IMR-90 (cell line): ENCODE measurements at regions not wholly inside any gene's neighbourhood (a gene's known extent, or its start where the extent isn't known, plus 50 kb on each side); places are given as distances from the start of the nearest gene placed in this dataset.

Experiments
- ATAC-seq: fragments of 200-7000 bp; cut with Tn5 transposase; 2 replicates; pipeline ENCODE4 v1.9.1; 2020; ENCODE audit warnings: low read depth, mild to moderate bottlenecking, moderate library complexity
- BruUV-seq: library from RNA; stranded (reverse); fragments of 400-500 nt; replicated peaks from 2 replicates; lab custom pipeline; 2021; lab: Mats Ljungman, UMichigan
- CTCF ChIA-PET: fragments of 300-600 bp; formaldehyde crosslinking; extraction: SDS; loops from one replicate; lab custom pipeline; 2021; ENCODE audit warnings: antibody characterized with exemption; lab: Yijun Ruan, JAX
- POLR2A ChIA-PET: fragments of 300-600 bp; sonication (Branson Sonifier 250); formaldehyde crosslinking; loops from one replicate; lab custom pipeline; 2022; ENCODE audit warnings: antibody characterized with exemption; ENCODE audit not compliant: unreplicated experiment; lab: Charles Lee
- DNase-seq: peaks from one replicate; pipeline ENCODE4 v3.0.0; 2013
- H2AFZ ChIP-seq: replicated peaks from 2 replicates; pipeline ENCODE3; 2013; ENCODE audit warnings: low read length, mild to moderate bottlenecking; ENCODE audit not compliant: poor library complexity
- H2AK5ac ChIP-seq: 2 replicates; pipeline ENCODE4 v1.6.1; 2013; ENCODE audit warnings: low read depth, low read length, inconsistent platforms
- H2AK9ac ChIP-seq: replicated peaks from 2 replicates; pipeline ENCODE3; 2013; ENCODE audit warnings: mild to moderate bottlenecking, low read depth, low read length, moderate library complexity; ENCODE audit not compliant: poor library complexity
- H2BK120ac ChIP-seq: 2 replicates; pipeline ENCODE4 v1.6.1; 2013; ENCODE audit warnings: low read depth, low read length, inconsistent platforms
- H2BK15ac ChIP-seq: 3 replicates; pipeline ENCODE4 v1.6.1; 2013; ENCODE audit warnings: low read depth, low read length, inconsistent platforms
- H2BK20ac ChIP-seq: 2 replicates; pipeline ENCODE4 v1.6.1; 2013; ENCODE audit warnings: low read depth, mild to moderate bottlenecking, inconsistent platforms, low read length, moderate library complexity
- H2BK5ac ChIP-seq: 2 replicates; pipeline ENCODE4 v1.6.1; 2013; ENCODE audit warnings: mild to moderate bottlenecking, low read depth, low read length, inconsistent platforms; ENCODE audit not compliant: poor library complexity, severe bottlenecking
- H3K14ac ChIP-seq: replicated peaks from 2 replicates; pipeline ENCODE4 v1.6.1; 2013; ENCODE audit warnings: low read depth, low read length, inconsistent platforms
- H3K18ac ChIP-seq: 2 replicates; pipeline ENCODE4 v1.6.1; 2013; ENCODE audit warnings: low read depth, low read length, control low read depth
- H3K23ac ChIP-seq: 2 replicates; pipeline ENCODE4 v1.6.1; 2013; ENCODE audit warnings: low read depth, low read length, inconsistent platforms
- H3K27ac ChIP-seq: 2 replicates; pipeline ENCODE4 v1.5.1; 2013; ENCODE audit warnings: mild to moderate bottlenecking, control low read depth, low read length; ENCODE audit not compliant: insufficient read depth
- H3K27me3 ChIP-seq: 2 replicates; pipeline ENCODE4 v1.6.1; 2013; ENCODE audit warnings: low read length; ENCODE audit not compliant: control insufficient read depth, insufficient read depth
- H3K36me3 ChIP-seq: 2 replicates; pipeline ENCODE4 v1.6.1; 2013; ENCODE audit warnings: low read length, mixed read lengths; ENCODE audit not compliant: control insufficient read depth, insufficient read depth
- H3K4ac ChIP-seq: 2 replicates; pipeline ENCODE4 v1.6.1; 2013; ENCODE audit warnings: low read depth, low read length, inconsistent platforms
- H3K4me1 ChIP-seq: 2 replicates; pipeline ENCODE4 v1.6.1; 2013; ENCODE audit warnings: low read length, mixed read lengths; ENCODE audit not compliant: control insufficient read depth, insufficient read depth
- H3K4me2 ChIP-seq: 2 replicates; pipeline ENCODE4 v1.6.1; 2013; ENCODE audit warnings: low read depth, mild to moderate bottlenecking, control low read depth, low read length, moderate library complexity
- H3K4me3 ChIP-seq: 2 replicates; pipeline ENCODE4 v1.5.1; 2013; ENCODE audit warnings: low read depth, mild to moderate bottlenecking, control low read depth, low read length, moderate library complexity; ENCODE audit not compliant: insufficient read depth
- H3K56ac ChIP-seq: 2 replicates; pipeline ENCODE4 v1.6.1; 2013; ENCODE audit warnings: low read length, inconsistent platforms; ENCODE audit not compliant: insufficient read depth; ENCODE audit errors: extremely low read depth
- H3K79me1 ChIP-seq, 2 experiments: 2 replicates each; pipeline ENCODE4 v1.6.1; 2013; ENCODE audit warnings: low read length in 2 of 2, inconsistent platforms in 1 of 2, low read depth in 1 of 2
- H3K9ac ChIP-seq: 2 replicates; pipeline ENCODE4 v1.6.1; 2013; ENCODE audit warnings: low read depth, low read length, control low read depth
- H3K9me1 ChIP-seq: 2 replicates; pipeline ENCODE4 v1.6.1; 2013; ENCODE audit warnings: low read length, inconsistent platforms; ENCODE audit not compliant: insufficient read depth
- H3K9me3 ChIP-seq: 2 replicates; pipeline ENCODE4 v1.6.1; 2013; ENCODE audit warnings: low read length; ENCODE audit not compliant: control insufficient read depth, insufficient read depth
- H4K20me1 ChIP-seq: 2 replicates; pipeline ENCODE4 v1.6.1; 2013; ENCODE audit warnings: low read length, inconsistent platforms; ENCODE audit not compliant: insufficient read depth
- H4K5ac ChIP-seq: 2 replicates; pipeline ENCODE4 v1.6.1; 2013; ENCODE audit warnings: mild to moderate bottlenecking, low read depth, low read length, control low read depth
- H4K8ac ChIP-seq, 2 experiments: 2 replicates each; pipeline ENCODE4 v1.6.1; 2013; ENCODE audit warnings: low read depth in 2 of 2, low read length in 2 of 2, control low read depth in 1 of 2, inconsistent platforms in 1 of 2
- H4K91ac ChIP-seq: 2 replicates; pipeline ENCODE4 v1.6.1; 2013; ENCODE audit warnings: low read depth, low read length, inconsistent platforms; ENCODE audit not compliant: insufficient read depth
- MAZ ChIP-seq: IDR thresholded peaks from 2 replicates; pipeline ENCODE4 v1.6.1; 2012; ENCODE audit warnings: low read depth, mild to moderate bottlenecking, low read length, improper control_type of control experiment, moderate library complexity, borderline replicate concordance
- NFE2L2 ChIP-seq: fragments of 150-350 bp; IDR thresholded peaks from 2 replicates; pipeline ENCODE4 v1.6.1; 2016; ENCODE audit warnings: low read depth, mild to moderate bottlenecking, low read length
- POLR2A ChIP-seq: IDR thresholded peaks from 2 replicates; pipeline ENCODE4 v1.6.1; 2012; ENCODE audit warnings: mild to moderate bottlenecking, low read depth, low read length
- RAD21 ChIP-seq: IDR thresholded peaks from 2 replicates; pipeline ENCODE4 v1.6.1; 2012; ENCODE audit warnings: low read length, improper control_type of control experiment
- RFX5 ChIP-seq: IDR thresholded peaks from 2 replicates; pipeline ENCODE4 v1.8.0; 2012; ENCODE audit warnings: low read depth, mild to moderate bottlenecking, low read length, moderate library complexity
- WGBS, 2 experiments: methylation state at CpG; one replicate each; pipeline versions ENCODE4 v1.1.5 to v1.1.7; 2013; ENCODE audit warnings: missing lambda C conversion rate in 2 of 2; ENCODE audit not compliant: insufficient read length in 1 of 2; ENCODE audit errors: extremely low coverage in 2 of 2; 5-methylcytosine and 5-hydroxymethylcytosine counted together
- dilution Hi-C: fragments of 300-500 bp; cut with HindIII; formaldehyde crosslinking; loops from one replicate; pipeline ENCODE4 v1.14.3; 2018; ENCODE audit warnings: low sequenced_read_pairs; ENCODE audit not compliant: unreplicated experiment
- in situ Hi-C: fragments of 300-500 bp; cut with MboI; formaldehyde crosslinking; loops from 3 replicates; pipeline ENCODE4 v1.14.3; 2019; ENCODE audit warnings: low sequenced_read_pairs, inconsistent platforms, mixed read lengths
- intact Hi-C: fragments of 100-400 bp; cut with micrococcal nuclease; formaldehyde crosslinking; loops from 2 replicates; pipeline ENCODE4 v1.10.0; 2022

DNA sequence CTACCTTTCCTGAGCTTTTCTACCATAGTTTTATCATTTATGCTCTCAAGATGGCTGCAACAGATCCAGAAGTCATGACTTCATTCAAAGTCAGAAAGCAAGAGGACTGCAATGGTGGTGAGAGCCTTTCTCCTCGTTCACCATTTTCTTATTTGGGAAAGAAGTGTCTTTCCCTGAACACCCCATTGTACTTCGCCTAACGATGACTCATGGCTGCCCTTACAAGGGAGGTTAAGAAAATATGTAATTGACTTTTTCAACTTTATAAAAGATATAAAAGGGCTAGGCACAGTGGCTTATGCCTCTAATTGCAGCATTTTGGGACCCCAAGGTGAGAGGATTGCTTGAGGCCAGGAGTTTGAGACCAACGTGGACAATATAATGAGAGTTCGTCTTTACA is 541.7 kb downstream of the METTL15 start:
- in situ Hi-C loops (no loop called here), dilution Hi-C loops (no loop called here), intact Hi-C loops (no loop called here)
- Histone ChIP-seq H3K36me3 (no peaks in the 10 kb centered on the region), H2BK120ac (no peak overlapping the region; the same call in 1 of the 2 replicates), H3K4me3 (no peak overlapping the region), H3K79me1 (no peaks in the 10 kb centered on the region), H2AK5ac (no peak overlapping the region), H3K14ac (no peak overlapping the region), H2AFZ (no peak overlapping the region), H3K4me1 (no peaks in the 10 kb centered on the region), H2BK20ac (peak overlapping the region; percentile 8; the same call in 1 of the 2 replicates), H3K23ac (no peak overlapping the region), H3K18ac (peak overlapping the region; percentile 35; the same call in 1 of the 2 replicates), H4K5ac (no peak overlapping the region), H3K9me1 (no peaks in the 10 kb centered on the region), H4K8ac (peak overlapping the region in 1 of 2 experiments; percentile 24; a peak in 1 of 4 replicates), H3K4ac (no peak overlapping the region), H4K91ac (no peak overlapping the region), H3K27me3 (no peaks in the 10 kb centered on the region), H3K9ac (no peak overlapping the region), H3K9me3 (no peaks in the 10 kb centered on the region), H2BK15ac (no peak overlapping the region; the same call in 2 of the 3 replicates), H3K4me2 (no peak overlapping the region), H2AK9ac (no peak overlapping the region), H4K20me1 (no peaks in the 10 kb centered on the region), H3K56ac (no peak overlapping the region), H3K27ac (no peak overlapping the region), H2BK5ac (no peak overlapping the region)
- BruUV-seq, result no TSS peak
- no peak for ATAC-seq
- CTCF ChIA-PET, result no interaction called here
- no CpG with 5 or more reads among the region's 5 CpGs for WGBS, 2 experiments
- DNase-seq, result no peak
- TF ChIP-seq RAD21, result no peak
- TF ChIP-seq MAZ, result no peak
- no peak for TF ChIP-seq RFX5
- TF ChIP-seq POLR2A, result no peak
- TF ChIP-seq NFE2L2, result no peak
- POLR2A ChIA-PET, result no interaction called here
